Natural killer cell (primary cell): ENCODE measurements at regions not wholly inside any gene's neighbourhood (a gene's known extent, or its start where the extent isn't known, plus 50 kb on each side); places are given as distances from the start of the nearest gene placed in this dataset.

ENCODE experiments used
- ATAC-seq, 3 donors: fragments of 150-1000 bp in 2 of 3; fragments of 200-7000 bp in 1 of 3; cut with Tn5 transposase; 1 replicate in 1 of 3; 2 replicates in 2 of 3; pipeline ENCODE4 v1.10.0; 2021; ENCODE audit warnings: mild to moderate bottlenecking in 2 of 3, moderate library complexity in 2 of 3
- DNase-seq, 2 donors: peaks; one replicate each; pipeline versions ENCODE4 v3.0.0 to v3.0.0-alpha.2; 2013 to 2021; ENCODE audit warnings: mixed read lengths in 1 of 2
- H3K27ac ChIP-seq: one replicate; pipeline ENCODE4 v1.5.1; 2013; ENCODE audit warnings: mild to moderate bottlenecking, low read length
- H3K27me3 ChIP-seq: one replicate; pipeline ENCODE4 v1.6.1; 2013; ENCODE audit warnings: low read length; ENCODE audit not compliant: control insufficient read depth, insufficient read depth
- H3K36me3 ChIP-seq: one replicate; pipeline ENCODE4 v1.6.1; 2013; ENCODE audit warnings: low read length; ENCODE audit not compliant: control insufficient read depth, insufficient read depth
- H3K4me1 ChIP-seq: one replicate; pipeline ENCODE4 v1.6.1; 2013; ENCODE audit warnings: low read length; ENCODE audit not compliant: control insufficient read depth, insufficient read depth
- H3K4me3 ChIP-seq: one replicate; pipeline ENCODE4 v1.5.1; 2013; ENCODE audit warnings: low read length
- H3K9me3 ChIP-seq: one replicate; pipeline ENCODE4 v1.6.1; 2013; ENCODE audit warnings: low read length; ENCODE audit not compliant: control insufficient read depth, insufficient read depth
- H3K27ac Mint-ChIP-seq, 2 donors: one replicate each; pipeline ENCODE4 v1.8.0; 2022; ENCODE audit warnings: mild to moderate bottlenecking in 2 of 2, mixed read lengths in 2 of 2, moderate library complexity in 1 of 2
- H3K27me3 Mint-ChIP-seq, 2 donors: one replicate each; pipeline ENCODE4 v1.8.0; 2022; ENCODE audit warnings: low read depth in 2 of 2, mixed read lengths in 2 of 2
- H3K36me3 Mint-ChIP-seq: one replicate; pipeline ENCODE4 v1.8.0; 2022; ENCODE audit warnings: mixed read lengths
- H3K4me1 Mint-ChIP-seq, 2 donors: one replicate each; pipeline ENCODE4 v1.8.0; 2022; ENCODE audit warnings: mixed read lengths in 2 of 2
- H3K4me3 Mint-ChIP-seq: one replicate; pipeline ENCODE4 v1.8.0; 2022; ENCODE audit warnings: mild to moderate bottlenecking, moderate library complexity, mixed read lengths
- H3K9me3 Mint-ChIP-seq, 2 donors: one replicate each; pipeline ENCODE4 v1.8.0; 2022; ENCODE audit warnings: mixed read lengths in 2 of 2
- WGBS: methylation state at CpG from one replicate; pipeline ENCODE4 v1.1.7; 2013; ENCODE audit warnings: missing lambda C conversion rate; ENCODE audit not compliant: insufficient coverage; 5-methylcytosine and 5-hydroxymethylcytosine counted together
- intact Hi-C: fragments of 100-400 bp; cut with micrococcal nuclease; formaldehyde crosslinking; loops from one replicate; pipeline ENCODE4 v1.14.2; 2022
- TF ChIP-seq, protein P1 (sequence below): fragments of 200-600 bp; IDR thresholded peaks from one replicate; pipeline ENCODE4 v1.8.0; 2022; ENCODE audit warnings: antibody characterized with exemption

DNA sequence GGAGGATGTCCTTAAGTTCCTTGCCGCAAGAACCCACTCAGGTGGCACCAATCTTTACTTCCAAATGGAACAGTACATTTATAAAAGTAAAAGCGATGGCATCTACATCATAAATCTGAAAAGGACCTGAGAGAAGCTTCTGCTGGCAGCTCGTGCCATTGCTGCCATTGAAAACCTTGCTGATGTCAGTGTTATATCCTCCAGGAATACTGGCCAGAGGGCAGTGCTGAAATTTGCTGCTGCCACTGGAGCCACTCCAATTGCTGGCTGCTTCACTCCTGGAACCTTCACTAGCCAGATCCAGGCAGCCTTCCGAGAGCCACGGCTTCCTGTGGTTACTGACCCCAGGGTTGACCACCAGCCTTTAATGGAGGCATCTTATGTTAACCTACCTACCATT lies 191.7 kb downstream of the TRIM27 start:
- TF ChIP-seq, protein P1, sequence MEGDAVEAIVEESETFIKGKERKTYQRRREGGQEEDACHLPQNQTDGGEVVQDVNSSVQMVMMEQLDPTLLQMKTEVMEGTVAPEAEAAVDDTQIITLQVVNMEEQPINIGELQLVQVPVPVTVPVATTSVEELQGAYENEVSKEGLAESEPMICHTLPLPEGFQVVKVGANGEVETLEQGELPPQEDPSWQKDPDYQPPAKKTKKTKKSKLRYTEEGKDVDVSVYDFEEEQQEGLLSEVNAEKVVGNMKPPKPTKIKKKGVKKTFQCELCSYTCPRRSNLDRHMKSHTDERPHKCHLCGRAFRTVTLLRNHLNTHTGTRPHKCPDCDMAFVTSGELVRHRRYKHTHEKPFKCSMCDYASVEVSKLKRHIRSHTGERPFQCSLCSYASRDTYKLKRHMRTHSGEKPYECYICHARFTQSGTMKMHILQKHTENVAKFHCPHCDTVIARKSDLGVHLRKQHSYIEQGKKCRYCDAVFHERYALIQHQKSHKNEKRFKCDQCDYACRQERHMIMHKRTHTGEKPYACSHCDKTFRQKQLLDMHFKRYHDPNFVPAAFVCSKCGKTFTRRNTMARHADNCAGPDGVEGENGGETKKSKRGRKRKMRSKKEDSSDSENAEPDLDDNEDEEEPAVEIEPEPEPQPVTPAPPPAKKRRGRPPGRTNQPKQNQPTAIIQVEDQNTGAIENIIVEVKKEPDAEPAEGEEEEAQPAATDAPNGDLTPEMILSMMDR, result no peak
- 47% methylated on average over 5 of the region's 5 CpGs for WGBS
- ATAC-seq (no peak), DNase-seq (no peak)
- H3K27me3 Mint-ChIP-seq, result peaks cover 52 to 75% of the 10 kb centered on the region in 2 donors
- intact Hi-C loops, result loop anchor here (10.0 kb wide), 1 partner anchor 83 kb away; no protein-coding TSS in a partner anchor
- H3K9me3 Mint-ChIP-seq, result peaks cover 5 to 14% of the 10 kb centered on the region in 2 donors
- Histone ChIP-seq H3K36me3 (no peaks in the 10 kb centered on the region), H3K4me3 (no peak overlapping the region), H3K4me1 (peaks cover 3% of the 10 kb centered on the region), H3K9me3 (peaks cover 43% of the 10 kb centered on the region), H3K27ac (no peak overlapping the region), H3K27me3 (peaks cover 72% of the 10 kb centered on the region)
- no peak overlapping the region for H3K27ac Mint-ChIP-seq
- H3K4me1 Mint-ChIP-seq, result peaks cover 18 to 22% of the 10 kb centered on the region in 2 donors
- H3K4me3 Mint-ChIP-seq, result no peak overlapping the region
- H3K36me3 Mint-ChIP-seq, result peaks cover 28% of the 10 kb centered on the region

DNA sequence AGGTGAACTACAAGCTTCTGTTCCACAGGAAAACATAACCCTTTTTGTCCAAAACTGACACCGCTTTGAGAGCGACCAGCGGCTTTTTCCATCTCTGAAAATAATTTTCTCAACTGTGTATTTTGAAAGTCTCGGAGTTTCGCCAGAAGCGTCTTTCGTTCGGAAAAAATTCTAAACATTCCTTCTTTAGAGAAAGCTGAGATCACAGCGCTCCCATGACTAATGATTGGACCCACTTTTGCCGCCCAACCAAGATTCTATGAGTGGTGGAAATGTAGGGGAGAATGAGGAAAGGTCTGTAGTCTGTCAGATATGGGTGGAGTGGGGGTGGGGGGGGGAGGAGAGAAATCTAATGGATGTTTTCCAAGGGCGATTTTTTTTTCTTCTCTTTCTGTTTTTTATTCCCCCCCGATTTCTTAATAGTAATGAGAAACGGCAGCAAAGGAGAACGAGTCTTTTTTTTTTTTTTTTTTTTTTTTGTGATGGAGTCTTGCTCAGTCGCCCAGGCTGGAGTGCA lies 189.3 kb downstream of the TRIM27 start:
- TF ChIP-seq, protein P1, result no peak
- Mint-ChIP-seq H3K4me3 (no peak overlapping the region), H3K9me3 (peaks cover 7 to 16% of the 10 kb centered on the region in 2 donors), H3K4me1 (peaks cover under 1 to 5% of the 10 kb centered on the region in 2 donors), H3K36me3 (peaks cover 38% of the 10 kb centered on the region), H3K27ac (no peak overlapping the region), H3K27me3 (peaks cover 55 to 80% of the 10 kb centered on the region in 2 donors)
- intact Hi-C loops, result loop anchor here (10.0 kb wide), 1 partner anchor 80 kb away; no protein-coding TSS in a partner anchor
- H3K4me1 ChIP-seq, result no peaks in the 10 kb centered on the region
- H3K27ac ChIP-seq, result no peak overlapping the region
- DNase-seq (no peak), ATAC-seq (no peak)
- peaks cover 55% of the 10 kb centered on the region for H3K9me3 ChIP-seq
- H3K27me3 ChIP-seq, result peaks cover 76% of the 10 kb centered on the region
- H3K4me3 ChIP-seq, result no peak overlapping the region
- WGBS, result 30% methylated on average over 11 of the region's 15 CpGs
- H3K36me3 ChIP-seq, result no peaks in the 10 kb centered on the region

DNA sequence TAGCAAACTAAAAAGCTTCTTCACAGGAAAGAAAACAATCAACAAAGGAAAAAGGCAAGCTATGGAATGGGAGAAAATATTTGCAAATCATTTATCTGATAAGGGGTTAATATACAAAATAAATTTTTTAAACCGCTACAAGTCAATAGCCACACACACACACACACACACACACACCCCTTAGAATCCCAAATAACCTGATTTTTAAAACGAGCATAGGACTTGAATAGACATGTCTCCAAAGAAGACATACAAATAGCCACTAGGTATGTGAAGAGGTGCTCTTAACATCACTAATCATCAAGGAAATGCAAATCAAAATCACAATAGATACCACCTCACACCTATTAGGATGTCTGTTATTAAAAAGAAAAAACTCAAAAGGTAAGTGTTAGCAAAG lies 187.7 kb downstream of the TRIM27 start:
- WGBS, result no CpG with 5 or more reads among the region's 2 CpGs
- H3K9me3 Mint-ChIP-seq, result peaks cover 7 to 16% of the 10 kb centered on the region in 2 donors
- ATAC-seq (no peak), DNase-seq (no peak)
- intact Hi-C loops, result loop anchor here (10.0 kb wide), 1 partner anchor 79 kb away; no protein-coding TSS in a partner anchor
- H3K36me3 ChIP-seq, result no peaks in the 10 kb centered on the region
- TF ChIP-seq, protein P1, result no peak
- H3K4me1 ChIP-seq, result no peaks in the 10 kb centered on the region
- H3K27ac ChIP-seq, result no peak overlapping the region
- peaks cover 45% of the 10 kb centered on the region for H3K9me3 ChIP-seq
- H3K27ac Mint-ChIP-seq, result no peak overlapping the region
- no peak overlapping the region for H3K4me3 Mint-ChIP-seq
- H3K27me3 Mint-ChIP-seq, result peaks cover 50 to 76% of the 10 kb centered on the region in 2 donors
- H3K27me3 ChIP-seq, result peaks cover 65% of the 10 kb centered on the region
- no peak overlapping the region for H3K4me3 ChIP-seq
- no peaks in the 10 kb centered on the region for H3K4me1 Mint-ChIP-seq
- peaks cover 38% of the 10 kb centered on the region for H3K36me3 Mint-ChIP-seq
